GM12872 (cell line): ENCODE measurements at regions not wholly inside any gene's neighbourhood (a gene's known extent, or its start where the extent isn't known, plus 50 kb on each side); places are given as distances from the start of the nearest gene placed in this dataset.

Experiments
- TF ChIP-seq, protein P1 (sequence below): IDR thresholded peaks from 3 replicates; pipeline ENCODE4 v1.5.1; 2011; ENCODE audit warnings: low read depth, mild to moderate bottlenecking, low read length, moderate library complexity; ENCODE audit not compliant: insufficient read depth

GRCh38 chr3:191644291-191644690 is 183.3 kb downstream of the PYDC2 start:
- TF ChIP-seq, protein P1, sequence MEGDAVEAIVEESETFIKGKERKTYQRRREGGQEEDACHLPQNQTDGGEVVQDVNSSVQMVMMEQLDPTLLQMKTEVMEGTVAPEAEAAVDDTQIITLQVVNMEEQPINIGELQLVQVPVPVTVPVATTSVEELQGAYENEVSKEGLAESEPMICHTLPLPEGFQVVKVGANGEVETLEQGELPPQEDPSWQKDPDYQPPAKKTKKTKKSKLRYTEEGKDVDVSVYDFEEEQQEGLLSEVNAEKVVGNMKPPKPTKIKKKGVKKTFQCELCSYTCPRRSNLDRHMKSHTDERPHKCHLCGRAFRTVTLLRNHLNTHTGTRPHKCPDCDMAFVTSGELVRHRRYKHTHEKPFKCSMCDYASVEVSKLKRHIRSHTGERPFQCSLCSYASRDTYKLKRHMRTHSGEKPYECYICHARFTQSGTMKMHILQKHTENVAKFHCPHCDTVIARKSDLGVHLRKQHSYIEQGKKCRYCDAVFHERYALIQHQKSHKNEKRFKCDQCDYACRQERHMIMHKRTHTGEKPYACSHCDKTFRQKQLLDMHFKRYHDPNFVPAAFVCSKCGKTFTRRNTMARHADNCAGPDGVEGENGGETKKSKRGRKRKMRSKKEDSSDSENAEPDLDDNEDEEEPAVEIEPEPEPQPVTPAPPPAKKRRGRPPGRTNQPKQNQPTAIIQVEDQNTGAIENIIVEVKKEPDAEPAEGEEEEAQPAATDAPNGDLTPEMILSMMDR = no peak

GRCh38 chr3:191646242-191646641 is 185.3 kb downstream of the PYDC2 start:
- TF ChIP-seq, protein P1 = no peak

DNA sequence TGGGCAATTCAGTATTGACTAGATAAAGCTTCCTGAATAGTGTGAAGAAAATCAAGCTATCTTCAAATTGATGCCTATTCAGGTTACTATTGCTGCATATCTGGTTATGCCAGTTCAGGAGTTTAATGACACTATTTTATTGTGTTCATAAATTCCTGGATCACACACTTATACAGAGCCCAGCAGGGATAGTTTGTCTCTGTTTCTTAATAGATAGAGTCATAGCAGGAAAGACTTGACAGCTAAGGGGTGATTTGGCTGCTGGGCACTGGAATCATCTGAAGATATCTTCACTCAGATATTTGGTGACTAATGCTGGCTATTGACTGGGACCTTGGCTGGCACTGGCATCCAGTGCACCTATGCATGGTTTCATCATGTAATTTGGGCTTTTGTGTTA is 187.8 kb downstream of the PYDC2 start:
- TF ChIP-seq, protein P1 = no peak

DNA sequence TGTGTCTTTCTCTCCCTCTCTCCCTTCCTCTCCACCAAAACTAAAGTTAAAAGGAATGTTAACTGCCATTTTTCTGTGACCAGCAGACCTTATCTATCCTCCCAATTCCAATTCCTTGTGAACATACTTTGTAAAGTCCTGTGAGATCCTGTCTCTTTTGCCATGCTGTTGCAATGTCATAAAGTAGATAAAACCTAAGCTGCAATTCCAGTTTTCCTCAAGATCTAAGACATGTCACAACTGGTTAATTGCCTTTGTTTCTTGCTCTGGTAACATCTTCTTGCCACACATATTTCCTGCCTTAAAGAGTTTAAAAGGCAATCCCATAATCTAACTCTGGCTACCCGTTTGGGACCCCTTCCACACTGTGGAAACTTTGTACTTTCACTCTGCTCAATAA is 188.7 kb downstream of the PYDC2 start:
- TF ChIP-seq, protein P1 = no peak

DNA sequence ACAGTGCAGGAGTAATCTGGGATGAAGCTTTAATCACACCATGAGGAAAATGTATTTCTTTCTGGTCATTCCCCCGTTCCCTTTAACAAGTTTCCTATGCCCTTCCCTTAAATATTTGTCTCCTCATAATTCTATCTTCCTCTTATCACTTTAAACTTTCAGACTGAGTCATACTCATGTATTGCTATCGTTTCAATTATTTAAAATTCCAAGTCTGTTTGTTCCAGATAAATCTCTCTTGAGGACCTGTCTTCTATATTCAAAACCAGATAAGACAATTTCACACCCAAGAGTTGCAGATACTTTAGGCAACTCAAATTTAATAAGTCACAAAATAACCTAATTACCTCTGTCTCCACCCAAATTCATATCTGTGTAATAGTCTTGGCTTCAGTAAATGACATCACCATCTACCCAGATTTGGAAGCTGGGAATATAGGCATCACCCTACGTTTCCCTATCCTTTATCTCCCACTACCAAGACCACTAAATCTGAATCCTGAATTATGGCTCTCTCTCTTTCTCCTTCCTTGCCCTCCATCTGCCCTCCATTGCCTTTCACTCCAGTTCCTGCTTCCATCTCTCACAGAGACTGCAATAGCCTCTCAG is 220.1 kb downstream of the PYDC2 start:
- TF ChIP-seq, protein P1 = no peak

DNA sequence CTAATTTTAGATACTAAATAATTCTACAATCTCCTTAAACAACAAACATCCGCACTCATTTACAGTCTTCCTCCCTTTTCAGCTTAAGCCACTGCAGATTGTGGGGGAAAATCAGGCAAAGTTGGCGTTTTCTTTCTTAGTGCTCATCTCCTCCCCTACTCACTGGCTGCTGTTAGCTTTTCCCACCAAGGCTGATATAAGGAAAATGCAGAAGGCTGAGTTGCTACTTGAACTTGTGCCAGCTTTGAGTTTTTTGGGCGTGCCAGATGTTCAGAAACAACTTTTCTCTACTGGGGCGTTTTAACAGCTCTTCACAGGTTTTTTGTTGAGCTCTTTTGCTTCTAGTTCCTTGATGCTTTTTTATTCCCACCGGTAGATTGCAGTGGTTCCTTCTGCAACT is 222.0 kb downstream of the PYDC2 start:
- TF ChIP-seq, protein P1 = no peak

DNA sequence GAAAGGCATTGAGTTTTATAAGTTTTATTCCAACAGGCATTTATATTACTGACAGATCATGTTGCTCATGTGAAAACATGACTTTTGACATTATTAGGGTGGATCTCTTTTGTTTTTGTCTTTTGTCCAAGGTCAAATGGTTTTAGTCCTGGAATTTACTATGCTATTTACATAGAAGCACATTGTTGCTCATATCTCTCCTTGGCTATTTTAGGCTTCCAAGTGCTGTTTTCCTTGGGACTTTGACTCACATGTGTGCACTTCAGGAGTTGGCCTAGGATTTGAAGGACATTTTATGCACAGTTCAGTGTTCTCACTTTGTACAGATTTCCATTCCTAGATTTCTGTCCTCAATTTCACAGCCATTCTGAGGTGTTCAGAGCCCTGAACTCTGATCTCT is 225.7 kb downstream of the PYDC2 start:
- TF ChIP-seq, protein P1 = no peak
